GM19238 (cell line): ENCODE measurements at regions not wholly inside any gene's neighbourhood (a gene's known extent, or its start where the extent isn't known, plus 50 kb on each side); places are given as distances from the start of the nearest gene placed in this dataset.
"Not testable (repeated sequence)": the region's sequence is repeated elsewhere in the genome, so short reads cannot be mapped to it uniquely, and the experiment has no call there.

Experiments
- DNase-seq: peaks from one replicate; pipeline ENCODE4 v3.0.0; 2011; ENCODE audit warnings: low spot score; ENCODE audit not compliant: insufficient read length

DNA sequence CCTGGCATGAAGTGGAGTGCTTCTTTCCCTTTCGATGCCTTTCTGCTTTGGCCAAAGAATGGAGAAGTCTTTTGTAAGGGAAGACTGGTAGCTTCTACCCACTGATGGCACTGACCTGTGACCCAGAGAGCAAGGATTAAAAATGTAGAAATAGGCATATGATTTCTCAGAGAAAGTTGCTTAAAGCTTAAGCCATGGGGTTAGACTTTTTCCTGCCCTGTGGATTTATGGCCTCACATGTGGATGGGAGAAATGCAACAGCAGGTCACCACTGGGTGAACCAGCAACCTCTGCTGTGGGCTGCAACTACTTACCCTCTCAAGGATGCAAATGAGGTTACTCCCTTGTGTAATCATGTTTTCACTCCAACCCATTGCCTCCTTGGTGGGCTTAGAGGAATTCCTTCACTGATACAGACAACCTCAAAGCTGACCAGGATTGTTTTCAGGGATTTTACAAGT lies 86.7 kb upstream of the CDC42EP3 start:
- DNase-seq, result not testable (repeated sequence)

DNA sequence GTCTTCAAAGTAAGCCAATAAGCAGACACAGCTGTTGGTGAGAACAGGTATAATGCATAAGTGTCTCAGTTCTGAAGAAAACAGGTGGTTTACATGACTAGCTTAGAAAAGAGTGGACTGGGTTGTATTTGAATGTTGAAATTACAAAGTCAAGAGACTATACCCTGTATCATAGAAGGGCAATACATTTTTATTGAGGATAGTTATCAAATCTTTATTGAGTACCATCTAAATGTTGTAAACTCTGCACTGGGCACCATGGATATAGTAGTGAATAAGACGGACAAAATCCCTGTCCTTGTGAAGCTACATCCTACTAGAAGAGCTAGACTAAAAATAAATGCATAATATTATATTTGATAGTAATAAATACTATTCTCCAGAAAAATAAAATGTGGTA lies 88.5 kb upstream of the CDC42EP3 start:
- DNase-seq, result not testable (repeated sequence)

DNA sequence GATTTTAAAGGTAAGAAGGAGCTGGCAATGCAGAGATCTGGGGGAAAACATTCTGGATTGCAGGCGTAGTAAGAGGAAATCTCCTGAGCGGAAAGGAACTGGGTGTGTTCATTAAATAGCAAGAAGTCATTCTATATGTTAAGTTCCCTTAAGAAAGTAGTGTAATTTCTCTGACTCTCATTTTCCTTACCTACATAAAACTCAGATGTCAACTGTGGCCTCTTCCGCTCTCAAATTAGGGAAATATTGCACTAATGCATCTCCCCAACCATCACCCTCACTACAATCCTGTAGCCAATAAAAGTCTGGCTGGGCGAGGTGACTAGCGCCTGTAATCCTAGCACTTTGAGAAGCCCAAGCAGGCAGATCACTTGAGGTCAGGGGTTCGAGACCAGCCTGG lies 89.0 kb upstream of the CDC42EP3 start:
- no peak for DNase-seq

DNA sequence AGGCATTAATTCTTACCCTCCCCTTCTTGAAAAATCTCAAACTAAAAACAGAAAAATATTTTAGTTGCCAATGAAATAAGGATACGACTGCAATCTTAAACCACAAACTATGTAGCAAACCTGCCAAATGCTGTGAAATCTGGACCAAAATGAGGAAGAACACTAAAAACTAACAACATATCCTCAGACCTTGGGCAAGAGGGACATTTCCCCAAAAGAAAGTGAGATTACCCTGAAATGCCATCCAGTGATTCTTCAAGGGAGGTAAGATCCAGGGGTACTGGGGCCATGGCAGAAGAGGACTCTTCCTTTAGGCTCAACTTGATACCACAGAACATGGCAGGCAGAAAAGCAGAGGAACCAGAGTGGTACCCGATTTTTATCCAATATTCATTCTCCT lies 90.8 kb upstream of the CDC42EP3 start:
- DNase-seq, result not testable (repeated sequence)

DNA sequence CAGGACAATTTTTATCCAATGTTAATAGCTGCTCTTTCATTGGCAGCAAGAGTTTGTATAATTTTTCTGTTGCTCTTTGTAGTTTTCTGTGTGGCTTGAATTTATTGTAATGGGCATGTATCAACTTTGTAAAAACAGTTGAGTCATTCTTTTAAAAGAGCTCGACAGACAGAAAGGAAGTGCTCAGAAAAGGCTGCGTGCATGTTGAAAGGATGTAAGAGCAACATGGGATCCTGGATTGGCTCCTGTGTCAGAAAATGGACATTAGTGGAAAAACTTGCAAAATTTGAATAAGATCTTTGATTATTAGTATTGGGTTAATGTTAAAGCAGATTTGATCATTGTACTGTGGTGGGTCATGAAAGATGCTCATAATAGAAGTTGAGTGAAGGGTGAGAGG lies 93.3 kb upstream of the CDC42EP3 start:
- DNase-seq, result no peak

DNA sequence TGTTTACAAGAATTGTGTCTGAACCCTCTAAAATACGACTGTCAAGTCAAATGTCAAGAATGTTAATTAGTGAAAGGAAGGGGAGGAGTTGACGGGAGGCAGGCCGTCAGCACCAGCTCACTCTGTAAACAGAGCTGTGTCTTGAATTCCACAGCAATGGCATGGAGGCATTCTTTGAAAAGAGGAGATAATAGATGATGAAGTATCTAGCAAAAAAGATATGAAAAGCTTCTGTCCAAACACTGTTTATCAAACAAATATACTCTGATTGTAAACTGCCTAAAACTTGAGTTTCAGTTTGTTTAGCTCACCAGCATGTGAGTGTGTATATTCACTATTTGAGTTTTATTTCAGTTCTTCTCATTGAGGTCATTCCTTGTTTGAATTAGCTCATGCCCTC lies 94.7 kb upstream of the CDC42EP3 start:
- DNase-seq, result no peak

DNA sequence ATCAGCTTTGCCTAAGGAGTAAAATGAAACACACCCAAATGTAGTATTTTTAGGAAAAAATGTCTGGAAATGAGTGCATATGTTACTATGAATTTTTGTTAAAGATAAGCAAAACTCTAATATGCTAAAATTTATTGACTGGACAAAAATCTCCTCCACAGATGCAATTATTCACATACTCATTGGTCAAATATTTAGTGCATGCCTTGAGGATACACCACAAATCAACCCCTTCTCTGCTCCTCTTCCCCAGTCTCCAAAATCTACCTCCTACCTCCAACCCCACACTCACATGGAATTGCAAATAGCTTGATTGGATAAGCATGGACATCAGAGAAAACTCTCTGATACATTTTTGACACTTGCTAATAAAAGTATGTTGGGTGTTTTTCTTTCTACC lies 95.6 kb upstream of the CDC42EP3 start:
- DNase-seq, result no peak

DNA sequence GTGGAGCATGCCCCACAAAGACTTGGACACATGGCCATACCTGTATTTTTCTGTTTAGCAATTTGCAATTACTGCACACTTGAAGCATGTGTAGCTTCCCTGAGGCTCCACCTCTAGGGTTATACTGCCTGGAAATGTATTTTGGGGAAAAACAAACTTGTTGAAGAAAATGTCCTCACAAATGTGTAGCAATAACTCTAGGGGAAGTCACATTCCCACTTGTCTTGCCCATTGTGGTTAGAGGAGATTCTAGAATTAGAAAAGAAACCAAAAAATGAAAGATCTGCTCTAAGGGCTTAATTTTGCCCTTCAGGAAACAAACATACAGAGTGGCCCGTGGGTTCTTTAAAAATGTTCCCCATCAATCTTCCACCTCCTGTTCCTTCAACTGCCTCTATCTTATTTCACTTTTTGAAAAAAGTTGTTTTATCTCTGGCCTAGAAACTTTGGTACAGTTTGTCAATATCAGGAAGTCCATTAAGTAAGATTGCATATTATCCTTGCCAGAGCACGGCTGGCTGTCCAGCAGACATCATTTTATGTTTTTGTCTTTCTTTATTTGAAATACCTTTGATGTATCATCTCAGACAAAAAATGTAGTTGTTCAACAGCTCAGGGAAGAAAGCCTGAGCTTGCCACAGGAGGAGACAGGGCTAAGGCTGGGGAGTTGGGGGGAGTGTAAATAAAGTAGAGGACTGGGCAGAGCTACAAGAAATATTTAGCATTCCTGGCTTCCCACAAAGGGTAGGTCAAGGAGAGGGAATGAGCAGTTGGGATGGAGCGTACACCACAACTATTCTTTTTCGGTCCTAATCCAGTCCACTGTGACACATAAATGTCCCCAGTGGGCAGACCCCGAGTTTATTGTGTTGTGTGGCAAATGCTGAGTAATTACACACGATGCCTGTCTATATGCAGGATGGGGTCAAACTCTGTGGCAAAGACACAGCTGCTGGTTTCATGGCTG lies 96.8 kb upstream of the CDC42EP3 start:
- no peak for DNase-seq

DNA sequence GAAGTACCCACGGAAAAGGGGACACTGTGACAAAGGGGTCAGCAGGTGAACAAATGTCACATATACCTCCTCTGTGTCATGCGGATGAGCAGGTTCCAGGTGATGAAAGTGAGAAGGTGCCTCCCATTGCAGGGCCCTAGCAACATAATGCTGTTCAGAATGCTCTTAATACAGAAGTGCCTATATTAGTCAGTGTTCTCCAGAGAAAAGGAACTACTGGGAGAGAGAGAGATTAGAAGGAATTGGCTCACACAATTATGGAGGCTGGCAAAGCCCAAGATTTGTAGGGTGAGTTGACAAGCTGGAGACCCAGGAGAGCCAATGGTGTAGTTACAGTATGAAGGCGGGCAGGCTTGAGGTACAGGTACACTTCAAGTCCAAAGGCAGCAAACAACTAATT lies 98.1 kb upstream of the CDC42EP3 start:
- no peak for DNase-seq

DNA sequence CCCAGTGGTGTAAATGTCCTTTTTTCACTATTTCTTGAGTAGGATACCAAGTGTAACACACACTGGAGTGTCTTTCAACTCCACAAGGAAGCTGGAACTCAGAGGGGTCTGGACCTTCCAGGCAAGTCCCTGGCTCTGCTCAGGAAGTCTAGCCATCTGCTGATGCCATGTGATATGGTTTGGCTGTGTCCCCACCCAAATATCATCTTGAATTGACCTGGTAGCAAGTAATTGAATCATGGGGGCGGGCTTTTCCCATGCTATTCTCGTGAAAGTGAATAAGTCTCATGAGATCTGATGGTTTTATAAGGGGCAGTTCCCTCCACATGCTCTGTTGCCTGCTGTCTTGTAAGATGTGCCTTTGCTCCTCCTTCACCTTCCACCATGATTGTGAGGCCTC lies 99.4 kb upstream of the CDC42EP3 start:
- no peak for DNase-seq

DNA sequence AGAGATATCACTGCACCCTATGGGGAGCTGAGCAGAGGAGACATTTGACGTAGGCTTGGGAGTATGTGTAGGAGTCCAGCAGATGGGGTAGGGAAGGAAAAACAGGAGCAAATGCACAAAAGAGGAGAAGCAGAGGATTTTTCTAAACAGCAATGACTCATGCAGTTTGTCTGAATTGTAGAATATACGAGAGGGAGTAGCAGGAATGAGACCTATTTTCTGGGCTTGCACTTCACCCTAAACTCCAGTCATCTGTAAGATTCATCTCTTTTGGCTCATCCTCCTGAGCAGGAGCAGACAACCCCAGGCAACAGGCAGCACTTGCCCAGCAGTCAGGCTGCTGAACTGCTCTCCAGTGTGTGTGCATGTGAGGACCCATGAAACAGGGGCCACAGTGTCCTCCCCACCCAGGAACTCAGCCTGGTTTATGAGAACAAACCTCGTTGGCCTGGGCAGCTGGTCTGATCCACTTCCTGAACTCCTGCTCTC lies 100.2 kb upstream of the CDC42EP3 start:
- no peak for DNase-seq

DNA sequence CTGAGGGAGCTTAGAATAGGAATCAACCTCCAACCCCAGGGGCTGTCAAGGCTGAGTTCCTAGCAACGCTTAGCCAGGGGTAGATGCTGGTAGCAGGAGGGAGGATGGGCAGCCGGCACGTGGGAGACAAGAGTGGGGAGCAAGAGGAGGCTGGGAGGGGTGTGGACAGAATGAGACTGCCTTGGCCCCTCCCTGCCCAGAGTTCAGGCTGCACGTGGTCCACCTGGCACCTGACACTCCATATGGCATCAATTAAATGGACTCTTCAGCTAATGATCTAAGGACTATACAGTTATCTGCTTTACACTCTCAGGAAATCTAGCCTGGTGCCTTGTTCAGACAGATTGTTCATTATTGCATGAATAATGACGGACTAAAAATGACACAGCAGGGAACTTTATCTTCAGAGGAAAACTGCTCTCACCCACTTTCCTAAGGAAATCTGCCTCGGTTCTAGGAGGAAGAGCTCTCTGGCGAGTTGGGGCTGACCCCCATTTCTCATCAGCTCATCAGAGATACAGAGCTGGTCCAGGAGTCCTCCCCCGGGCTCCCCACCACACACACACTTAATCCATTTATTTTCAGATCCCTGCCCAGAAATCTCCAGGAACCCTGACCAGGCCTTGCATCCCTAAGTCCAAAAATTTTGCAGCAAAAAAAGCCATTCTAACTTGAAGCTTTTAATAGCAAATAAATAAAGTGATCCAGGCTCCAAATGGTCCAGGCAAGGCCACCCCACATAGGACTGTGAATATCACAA lies 102.1 kb upstream of the CDC42EP3 start:
- no peak for DNase-seq

DNA sequence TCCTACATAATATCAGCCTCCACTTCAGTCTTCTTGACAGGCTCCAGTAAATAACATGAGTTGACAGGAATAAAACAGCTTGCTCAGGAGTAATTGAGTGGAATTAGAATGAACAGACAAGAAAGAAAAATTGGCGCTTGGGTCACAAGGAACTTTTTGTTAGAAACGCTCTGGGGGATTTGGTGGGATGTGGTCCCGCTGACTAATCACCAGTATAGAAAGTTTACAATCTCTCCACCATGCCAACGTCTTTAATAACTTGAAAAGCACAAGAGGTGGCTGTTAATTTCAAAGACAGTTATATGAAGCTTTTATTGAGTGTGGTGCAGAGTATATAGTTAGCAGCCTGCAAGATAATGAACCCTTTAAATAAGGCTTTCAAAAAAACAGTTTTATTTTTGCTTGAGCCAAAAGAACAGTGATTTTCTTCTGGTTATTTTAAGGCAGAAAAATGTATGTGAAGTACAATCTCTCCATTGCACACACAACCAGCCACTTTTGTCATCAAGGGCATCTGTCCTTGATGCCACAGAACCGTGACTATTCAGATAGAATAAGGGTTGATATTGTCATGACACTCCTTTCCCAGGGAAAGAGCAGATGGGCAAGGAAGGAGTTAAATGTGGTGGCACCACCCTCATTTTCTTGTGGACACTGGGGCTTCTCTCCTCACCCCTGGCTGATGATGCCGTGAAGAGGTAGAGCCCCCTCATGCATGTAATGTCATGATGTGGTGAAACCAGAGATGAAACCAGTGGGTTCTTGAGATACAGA lies 102.9 kb upstream of the CDC42EP3 start:
- not testable (repeated sequence) for DNase-seq

DNA sequence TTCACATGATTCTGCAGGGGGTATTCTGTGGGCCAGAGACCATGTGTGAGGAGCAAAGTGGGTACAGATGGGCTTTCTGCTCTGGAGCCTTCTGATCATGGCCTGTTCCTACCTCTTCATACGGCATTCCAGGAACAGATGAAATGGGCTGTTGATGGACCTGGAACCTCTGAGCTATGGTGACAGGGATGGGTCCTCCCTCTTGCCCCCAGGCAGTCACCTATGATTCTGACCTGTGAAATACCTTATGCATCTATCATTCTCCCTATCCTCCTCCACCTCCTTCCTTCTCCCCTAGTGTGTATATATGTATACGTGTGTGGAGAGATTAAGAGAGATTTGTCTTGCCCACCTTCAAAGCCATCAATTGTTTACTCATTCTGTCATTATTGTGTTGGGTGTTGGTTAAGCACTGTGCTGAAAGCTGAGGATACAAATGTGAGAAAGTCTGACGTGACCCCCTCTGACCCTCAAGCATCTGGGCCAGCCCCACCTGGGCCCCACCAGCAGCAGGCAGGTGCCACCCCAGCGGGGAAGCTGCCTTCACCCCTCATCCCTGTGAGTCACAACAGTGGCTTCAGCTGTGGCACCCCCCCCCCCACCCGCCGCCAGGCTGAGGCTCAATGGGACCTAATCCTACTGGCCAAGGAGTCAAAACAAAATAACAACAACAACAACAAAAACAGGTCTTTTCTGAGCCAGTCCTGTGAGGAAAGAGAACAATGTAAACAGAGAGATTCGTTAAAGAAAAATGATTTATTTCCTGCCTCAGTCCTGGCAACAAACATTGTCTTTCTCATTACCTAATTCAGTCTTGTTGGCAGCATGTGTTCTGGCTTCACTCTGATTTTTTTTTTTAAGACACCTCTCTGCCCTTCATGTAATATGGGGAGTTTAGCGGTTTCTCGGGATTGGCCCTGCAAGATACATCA lies 103.8 kb upstream of the CDC42EP3 start:
- no peak for DNase-seq

DNA sequence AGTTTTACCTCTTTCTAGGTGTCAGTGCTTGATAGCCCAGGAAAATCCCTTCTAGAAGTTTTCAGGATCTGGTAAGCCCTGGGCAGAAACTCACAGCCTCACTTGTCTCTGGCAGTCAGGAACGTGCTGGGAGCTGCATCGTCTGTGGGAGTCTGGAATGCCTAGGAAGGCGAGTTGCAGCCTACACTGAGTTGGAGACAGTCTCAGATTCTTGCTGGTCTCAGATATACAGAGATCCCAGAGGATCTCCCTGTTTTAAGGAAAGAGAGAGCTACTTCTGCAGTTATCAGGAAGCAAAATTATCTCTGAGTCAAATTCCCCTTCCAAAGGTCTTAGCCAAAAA lies 104.4 kb upstream of the CDC42EP3 start:
- DNase-seq, result no peak

DNA sequence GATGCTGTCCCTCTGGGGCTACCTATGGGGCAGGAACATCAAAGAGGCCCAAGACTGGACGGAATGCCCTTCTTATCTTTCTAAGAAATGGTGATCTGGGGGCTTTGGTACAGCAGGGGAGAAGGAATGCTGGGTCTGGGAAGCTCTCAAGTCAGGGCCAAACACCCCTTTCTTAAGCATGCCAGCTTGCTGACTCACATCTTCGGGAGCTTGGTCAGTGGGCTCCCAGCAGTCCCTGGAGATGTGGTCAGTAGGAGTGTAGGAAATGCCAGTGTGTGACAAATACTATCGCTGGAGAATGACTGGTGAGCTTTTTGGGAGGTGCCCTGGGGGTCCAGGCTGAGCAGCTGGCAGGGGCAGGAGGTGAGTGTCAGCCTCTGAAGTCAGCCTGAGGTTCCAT lies 105.0 kb upstream of the CDC42EP3 start:
- no peak for DNase-seq

DNA sequence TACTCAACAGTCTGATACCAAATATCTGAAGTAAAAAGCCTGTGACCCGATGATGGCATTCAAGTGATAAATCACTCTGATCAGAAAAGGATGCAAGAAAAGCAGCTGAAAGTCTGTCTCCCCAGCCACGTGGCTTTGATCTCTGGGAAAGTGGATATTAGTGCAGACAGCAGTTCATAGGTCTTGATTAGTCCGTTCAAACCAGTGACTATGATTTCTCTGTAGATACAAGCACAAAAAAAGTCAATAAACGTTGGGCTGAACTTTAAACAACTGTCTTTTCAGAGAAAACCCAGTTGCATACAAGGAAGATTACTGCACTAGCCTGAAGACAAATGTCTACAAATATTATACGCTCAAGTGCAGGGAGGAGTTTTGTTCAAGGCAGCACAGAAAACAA lies 107.7 kb upstream of the CDC42EP3 start:
- DNase-seq, result no peak

DNA sequence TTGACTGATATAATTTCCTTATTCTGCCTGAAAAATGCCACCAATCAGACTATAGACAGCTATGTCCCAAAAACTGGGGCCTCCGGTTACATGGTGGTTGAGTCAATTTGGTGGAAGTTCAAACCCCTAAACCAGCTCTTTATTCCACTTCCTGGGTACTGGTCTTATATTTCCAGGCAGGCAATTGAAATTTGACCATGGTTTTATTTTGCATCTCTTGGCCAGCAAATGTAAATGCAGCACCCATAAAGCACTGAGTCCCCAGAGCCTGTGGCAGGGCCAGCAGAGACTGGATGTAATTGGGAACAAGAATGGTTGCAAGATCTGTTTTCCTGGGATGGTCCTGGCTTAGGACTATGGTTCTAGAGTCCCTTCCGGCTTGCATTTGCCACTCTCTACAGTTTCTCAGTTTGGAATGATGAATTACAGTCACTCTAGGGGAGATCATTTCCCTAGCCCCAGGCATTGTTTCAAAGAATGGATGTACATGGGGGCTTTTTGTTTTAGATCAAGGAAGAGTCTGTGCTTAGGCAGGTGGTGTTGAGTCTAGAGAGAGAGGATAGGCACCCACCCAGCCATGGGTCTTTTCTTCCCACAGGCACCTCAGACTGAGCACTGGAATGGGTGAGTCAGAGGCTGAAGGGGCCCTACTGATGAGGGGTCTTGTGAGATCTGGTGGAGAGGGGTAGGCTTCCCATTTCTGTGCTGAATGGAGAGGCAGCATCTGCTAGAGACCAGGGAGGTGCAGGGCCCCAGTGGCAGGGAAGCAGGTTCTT lies 108.4 kb upstream of the CDC42EP3 start:
- DNase-seq, result no peak

DNA sequence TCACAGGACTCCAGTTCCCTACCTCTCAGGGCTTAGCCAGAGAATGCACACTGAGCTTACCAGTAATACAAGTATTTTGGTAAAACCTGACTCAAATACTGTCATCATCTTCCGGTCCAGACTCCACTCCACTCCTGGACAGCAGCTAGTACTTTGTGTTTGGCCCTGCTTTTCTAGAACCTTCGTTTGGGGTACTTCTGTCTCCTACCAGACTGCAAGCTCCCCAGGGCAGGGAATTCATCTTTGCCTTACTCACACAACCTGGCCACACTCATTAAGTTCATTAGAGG lies 108.9 kb upstream of the CDC42EP3 start:
- no peak for DNase-seq

DNA sequence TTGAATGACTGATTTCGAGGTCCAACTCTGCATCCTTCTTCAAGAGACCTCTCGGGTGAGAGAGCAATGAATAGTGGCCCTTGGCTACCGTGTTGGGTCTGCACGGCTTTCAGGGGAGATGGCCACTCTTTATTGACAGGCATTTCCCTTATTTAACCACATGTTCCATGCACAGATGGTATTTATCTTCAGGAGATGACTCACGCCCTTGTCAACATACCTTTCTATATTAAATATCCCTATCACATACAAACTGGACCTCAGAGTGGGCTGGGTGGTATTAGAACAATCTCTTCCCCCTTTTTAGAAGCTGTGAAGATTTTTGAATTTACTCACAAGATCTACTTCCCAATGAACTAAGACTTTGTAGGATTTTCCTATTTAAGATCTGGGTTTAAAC lies 109.6 kb upstream of the CDC42EP3 start:
- no peak for DNase-seq
